ENCODE measurements at regions not wholly inside any gene's neighbourhood (a gene's known extent, or its start where the extent isn't known, plus 50 kb on each side); places are given as distances from the start of the nearest gene placed in this dataset.
A peak's percentile ranks its signal among the peaks of the same experiment; 100 is the strongest.

- DNase-seq: peak; percentile 85
These were observed 51.2 kb upstream of the ULK4 start for GRCh38 chr3:42012935-42013690.

- DNase-seq: no peak
These were observed 50.6 kb upstream of the ULK4 start for GRCh38 chr3:42012383-42012934.
